Frontal cortex (tissue), 3 donors: ENCODE measurements at regions not wholly inside any gene's neighbourhood (a gene's known extent, or its start where the extent isn't known, plus 50 kb on each side); places are given as distances from the start of the nearest gene placed in this dataset.

Experiments used
- DNase-seq, 2 donors: peaks; one replicate each; pipeline ENCODE4 v3.0.0; 2012; ENCODE audit warnings: low spot score in 2 of 2
- FAIRE-seq: peaks from 2 replicates; lab custom pipeline; 2012; peaks lifted over from hg19 to GRCh38; lab: Jason Lieb, UNC
- donor health status: control.
- donor health status: control.
- donor health status: control.

GRCh38 chr1:79791488-79792218, 785.1 kb upstream of the ADGRL4 start:
- DNase-seq: no peak
- FAIRE-seq: no peak

DNA sequence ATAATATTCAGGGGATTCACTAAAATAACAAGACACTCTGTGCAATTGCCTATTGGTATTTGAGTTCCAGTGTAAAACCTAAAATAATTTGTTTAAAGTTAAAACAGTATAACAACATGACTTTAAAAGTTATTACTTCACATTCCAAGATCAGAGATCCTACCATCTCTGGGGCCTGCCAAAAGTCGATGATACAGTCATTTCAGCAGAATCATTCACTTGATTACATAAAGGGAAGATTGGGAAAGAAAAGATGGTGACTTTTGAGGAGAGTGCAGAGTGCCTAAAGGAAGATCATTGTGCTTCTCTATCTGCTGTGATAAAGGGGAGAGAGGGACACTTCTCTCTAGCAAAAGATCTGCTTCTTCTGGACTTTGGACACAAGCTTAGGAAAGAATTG, 784.4 kb upstream of the ADGRL4 start:
- FAIRE-seq: no peak
- DNase-seq: no peak

- FAIRE-seq (no peak), DNase-seq (no peak)
Measured at GRCh38 chr1:79787631-79788030, 781.1 kb upstream of the ADGRL4 start.

DNA sequence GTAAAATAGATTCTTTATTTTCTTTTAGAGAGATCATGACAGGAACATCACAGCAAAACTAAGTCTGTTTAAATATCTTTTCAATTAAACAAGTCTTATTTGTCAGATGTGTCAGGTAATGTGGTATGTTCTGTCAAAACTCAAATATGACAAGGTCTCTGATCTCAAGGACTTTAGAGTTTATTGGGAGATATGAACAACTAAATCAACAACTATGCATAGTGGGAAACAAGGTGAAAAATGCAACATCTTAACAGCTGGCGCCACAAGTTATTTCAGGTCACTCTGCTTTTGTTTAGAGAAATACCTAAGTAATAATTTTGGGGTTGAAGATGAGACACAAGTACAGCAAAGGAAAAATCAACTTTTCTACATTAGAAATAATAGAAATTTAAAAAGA, 779.4 kb upstream of the ADGRL4 start:
- FAIRE-seq: no peak
- DNase-seq: no peak

DNA sequence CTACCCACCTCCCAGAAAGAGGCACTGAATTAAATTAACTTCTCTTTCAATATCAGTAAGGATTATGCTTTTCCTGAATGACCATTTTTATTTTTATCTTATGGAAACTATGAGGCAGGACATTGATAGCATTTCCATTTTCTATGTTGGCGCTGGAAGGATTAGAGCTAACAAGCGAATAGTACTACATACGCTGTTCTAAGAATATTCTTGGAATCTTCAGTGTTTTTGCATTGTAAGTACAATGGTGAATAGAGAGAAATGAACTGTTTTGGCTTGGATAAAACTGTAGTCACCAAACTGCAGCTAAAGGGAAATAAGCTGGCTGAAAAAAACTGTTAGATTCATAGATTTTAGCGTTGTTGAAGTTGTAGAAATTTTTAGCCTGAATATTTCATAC, 779.0 kb upstream of the ADGRL4 start:
- no peak for DNase-seq
- FAIRE-seq: no peak

- DNase-seq (no peak), FAIRE-seq (no peak)
Measured at GRCh38 chr1:79781261-79781660, 774.7 kb upstream of the ADGRL4 start.

DNA sequence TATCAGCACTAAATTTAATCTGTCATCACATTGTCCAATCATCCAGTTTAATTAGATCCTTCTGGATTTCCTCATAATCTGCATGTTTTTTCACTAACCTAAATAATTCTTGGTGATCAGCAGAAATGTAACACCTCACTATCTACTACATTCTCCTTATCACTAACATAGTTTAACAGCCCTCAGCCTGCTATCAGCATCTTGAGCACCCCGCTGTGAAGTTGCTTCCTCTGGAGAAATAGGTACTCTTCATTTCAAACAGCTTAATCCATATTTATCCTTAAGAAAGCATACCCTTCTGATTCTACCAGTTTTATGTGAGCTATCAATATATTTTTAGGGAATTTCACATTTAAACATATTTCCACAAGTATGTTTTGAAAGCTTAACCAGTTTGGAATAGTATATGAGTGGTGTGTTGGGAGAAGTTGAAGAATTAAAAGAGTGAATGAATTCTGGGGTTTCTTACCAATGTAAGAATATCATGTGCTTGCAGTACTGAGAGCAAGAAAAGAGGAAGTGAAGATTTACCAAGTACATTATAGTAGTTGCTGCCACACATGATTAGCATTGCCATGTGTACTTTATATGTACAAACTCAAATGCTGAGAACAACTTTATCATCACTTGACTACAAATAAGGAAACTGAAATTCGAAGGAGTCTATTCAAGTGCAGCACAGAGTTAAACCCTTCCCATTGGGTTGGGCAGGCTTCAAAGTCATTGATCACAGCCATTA, 771.1 kb upstream of the ADGRL4 start:
- DNase-seq (no peak), FAIRE-seq (no peak)

DNA sequence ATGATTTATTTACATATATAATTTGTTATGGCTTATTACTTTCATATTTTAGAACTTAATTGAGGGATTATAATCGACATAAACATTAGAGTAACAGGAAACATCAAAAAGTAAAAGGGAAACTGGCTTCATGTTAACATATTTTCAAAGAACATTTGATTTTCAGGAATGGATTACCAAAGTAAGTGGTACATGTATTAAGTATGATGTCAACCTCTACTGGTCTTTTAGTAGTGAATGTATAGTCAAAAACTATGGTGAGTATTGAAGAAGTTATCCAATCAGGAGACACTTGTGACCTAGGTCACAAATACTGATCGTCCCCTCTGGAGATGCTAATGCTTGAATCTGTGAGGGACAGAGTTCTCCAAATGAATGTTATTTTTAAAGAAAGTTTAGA, 768.9 kb upstream of the ADGRL4 start:
- FAIRE-seq: no peak
- DNase-seq: no peak

- DNase-seq: no peak
- no peak for FAIRE-seq
Measured at GRCh38 chr1:79773385-79773784, 766.9 kb upstream of the ADGRL4 start.

GRCh38 chr1:79762461-79762860, 755.9 kb upstream of the ADGRL4 start:
- DNase-seq (no peak), FAIRE-seq (no peak)

DNA sequence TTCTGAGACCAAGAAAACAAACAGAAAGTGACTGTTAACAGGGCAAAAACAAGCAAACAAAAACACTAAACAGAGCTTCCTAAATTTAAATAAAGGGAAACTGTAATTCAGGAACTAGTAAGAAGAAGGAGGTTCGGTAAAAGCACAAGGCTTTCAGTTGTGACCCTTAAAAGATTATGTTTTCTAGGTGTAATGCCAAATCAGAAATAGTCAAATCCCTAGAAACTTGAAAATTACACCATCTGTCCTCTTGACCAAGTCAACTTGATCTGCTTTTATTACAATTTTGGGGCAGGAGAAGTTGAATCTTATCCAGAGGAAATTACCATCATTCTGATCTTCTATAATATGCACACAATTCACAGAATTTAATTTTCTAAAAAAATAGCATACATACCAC, 754.0 kb upstream of the ADGRL4 start:
- no peak for FAIRE-seq
- DNase-seq: no peak

DNA sequence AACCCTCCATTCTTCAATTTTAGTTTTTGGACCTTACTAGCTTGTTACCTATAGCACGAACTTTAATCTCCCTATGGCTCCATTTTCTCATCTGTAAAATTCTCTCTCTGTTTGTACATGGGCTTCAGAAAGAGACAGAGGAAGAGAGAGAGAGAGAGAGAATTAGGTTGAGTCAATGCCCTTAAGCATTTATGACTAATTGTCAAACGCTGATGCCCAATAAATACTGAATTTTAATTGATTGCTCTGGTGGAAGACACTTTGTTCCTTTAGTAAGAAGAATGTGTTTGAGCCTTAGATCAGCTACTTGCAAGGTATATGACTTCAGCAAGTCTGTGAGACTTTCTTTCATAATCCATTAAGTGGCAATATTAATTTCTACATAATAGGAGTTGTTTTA, 743.1 kb upstream of the ADGRL4 start:
- DNase-seq (no peak), FAIRE-seq (no peak)

- no peak for FAIRE-seq
- DNase-seq: no peak
Measured at GRCh38 chr1:79745929-79746328, 739.4 kb upstream of the ADGRL4 start.

DNA sequence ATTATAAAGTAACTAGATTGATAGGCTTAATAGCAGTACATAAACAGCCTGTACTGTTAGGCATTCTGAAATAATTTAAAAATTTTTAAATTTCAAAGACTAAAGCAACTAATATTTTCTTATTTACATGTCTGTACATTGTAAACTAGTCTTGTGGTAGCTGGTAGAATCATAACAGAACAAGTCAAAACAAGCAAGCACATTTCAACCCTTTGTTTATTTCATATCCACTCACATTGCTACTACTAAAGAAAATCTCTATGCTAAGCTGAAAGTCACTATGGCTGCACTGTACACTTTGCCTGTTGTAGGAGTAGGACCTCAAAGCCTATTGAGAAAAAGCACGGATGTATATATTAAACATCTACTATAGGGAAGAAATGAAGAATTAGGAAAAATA, 738.2 kb upstream of the ADGRL4 start:
- FAIRE-seq (no peak), DNase-seq (no peak)

DNA sequence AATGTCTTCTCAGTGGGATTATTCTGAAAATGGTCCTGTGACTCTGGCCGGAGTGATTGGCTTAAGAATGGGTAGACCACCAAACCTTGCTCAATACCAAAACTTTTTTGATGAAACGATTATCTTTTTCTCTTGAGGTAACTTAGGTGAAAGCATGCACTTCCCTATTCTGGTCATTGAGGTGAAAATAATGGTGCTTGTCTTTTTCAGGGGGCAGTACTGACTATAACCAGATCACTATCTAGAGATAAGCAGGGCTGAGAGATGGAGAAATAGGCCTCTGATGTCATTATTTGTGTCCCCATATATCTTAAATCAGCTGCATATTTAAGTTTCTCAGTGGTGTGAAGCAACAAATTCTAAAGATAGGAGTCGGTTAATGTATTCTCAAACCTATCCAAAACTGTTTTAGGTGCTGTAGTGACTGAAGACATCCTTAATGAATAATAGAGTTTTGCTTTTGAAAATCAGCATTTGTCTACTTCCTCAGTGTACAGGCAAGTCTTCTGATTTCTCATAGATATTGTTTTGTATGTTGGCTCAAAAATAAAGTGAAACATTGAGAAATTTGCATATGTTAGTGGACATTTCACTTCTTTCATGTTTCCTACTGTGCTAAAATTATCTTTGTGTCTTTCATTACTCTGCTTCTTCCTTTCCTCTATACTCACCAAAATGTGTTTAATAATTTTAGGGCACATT, 735.3 kb upstream of the ADGRL4 start:
- FAIRE-seq (no peak), DNase-seq (no peak)

DNA sequence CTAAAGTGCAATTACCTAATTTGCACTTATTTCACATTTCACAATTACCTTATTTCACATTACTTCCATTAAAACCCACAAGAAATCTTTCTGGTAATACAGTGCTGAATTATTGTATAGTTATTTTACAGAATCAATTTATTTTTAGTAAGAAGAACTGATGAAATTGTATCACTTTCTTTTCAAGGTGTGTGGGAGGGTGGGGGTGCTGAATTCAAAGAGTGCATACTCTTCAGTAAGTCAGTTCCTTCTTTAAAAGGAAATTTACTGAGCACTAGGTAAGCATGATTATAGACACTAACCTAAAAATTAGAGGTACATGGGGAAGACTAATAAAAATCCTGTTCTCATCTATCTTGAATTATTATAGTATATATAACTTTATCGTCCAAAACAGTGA, 731.6 kb upstream of the ADGRL4 start:
- FAIRE-seq: no peak
- no peak for DNase-seq

- FAIRE-seq (no peak), DNase-seq (no peak)
Measured at GRCh38 chr1:79737193-79737592, 730.7 kb upstream of the ADGRL4 start.

DNA sequence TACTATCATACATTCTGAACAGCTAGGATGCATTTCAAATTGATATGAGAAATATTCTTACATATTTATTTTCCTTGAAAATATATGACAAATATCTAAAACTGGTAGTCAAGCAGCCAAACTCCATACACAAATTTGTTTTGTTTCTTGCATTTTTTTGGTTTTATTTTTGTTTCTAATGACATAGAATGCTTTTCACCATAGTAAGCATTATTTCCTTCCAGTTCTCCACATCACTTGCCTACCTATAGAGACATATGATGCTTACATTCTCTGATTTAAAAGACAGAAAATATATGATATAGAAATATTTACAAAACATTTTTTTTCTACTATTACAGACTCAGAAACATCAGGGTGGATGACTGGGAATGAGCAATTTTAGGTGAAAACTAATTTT, 726.4 kb upstream of the ADGRL4 start:
- FAIRE-seq (no peak), DNase-seq (no peak)

GRCh38 chr1:79726911-79727310, 720.4 kb upstream of the ADGRL4 start:
- DNase-seq: no peak

DNA sequence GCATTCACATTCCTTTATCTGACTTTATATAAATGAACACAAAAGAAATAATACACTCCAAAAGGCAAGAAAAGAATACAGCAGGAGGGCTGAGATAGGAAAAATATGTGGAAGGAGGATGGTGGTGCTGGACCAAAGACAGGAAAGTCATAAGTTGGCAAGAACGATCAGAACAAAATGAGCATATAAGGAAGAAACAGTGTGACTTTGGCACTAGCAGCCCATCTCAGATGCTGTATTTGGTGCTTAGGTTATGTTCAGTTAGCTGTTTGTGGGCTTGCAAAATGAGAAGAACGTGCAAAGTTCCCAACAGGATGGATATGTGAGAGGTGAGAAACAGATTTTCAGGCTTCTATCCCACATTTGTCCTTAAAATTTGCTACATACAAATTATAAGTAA, 719.8 kb upstream of the ADGRL4 start:
- FAIRE-seq: no peak
- DNase-seq: no peak

More at GRCh38 chr1:79726911-79727310, 720.4 kb upstream of the ADGRL4 start:
- FAIRE-seq: no peak

DNA sequence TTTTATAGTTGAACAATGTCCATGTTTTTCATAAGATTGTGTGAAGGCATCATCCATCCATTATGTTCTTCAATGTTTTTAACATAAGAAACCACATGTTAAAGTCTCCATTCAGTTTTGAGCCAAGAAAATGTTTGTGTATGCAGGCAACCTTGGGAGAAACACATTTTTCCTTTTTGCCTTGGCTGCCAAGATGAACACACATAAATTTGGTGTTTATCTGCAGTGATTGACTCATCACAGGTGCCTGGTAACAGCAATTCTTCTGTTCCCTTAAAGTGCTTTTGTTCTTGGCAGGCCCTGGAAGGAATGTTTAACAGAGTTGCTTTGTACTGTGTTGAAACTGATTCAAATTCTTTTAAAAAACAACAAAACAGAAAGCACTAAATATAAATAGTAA, 709.9 kb upstream of the ADGRL4 start:
- DNase-seq (no peak), FAIRE-seq (no peak)
